Lower lobe of right lung (tissue), 2 donors: ENCODE measurements at regions not wholly inside any gene's neighbourhood (a gene's known extent, or its start where the extent isn't known, plus 50 kb on each side); places are given as distances from the start of the nearest gene placed in this dataset.
"Not testable (repeated sequence)": the region's sequence is repeated elsewhere in the genome, so short reads cannot be mapped to it uniquely, and the experiment has no call there.

Source experiments
- ATAC-seq, 2 donors: fragments of 200-7000 bp; cut with Tn5 transposase; one replicate each; pipeline ENCODE4 v1.9.1; 2020 to 2022; ENCODE audit warnings: mild to moderate bottlenecking in 2 of 2, moderate library complexity in 2 of 2
- DNase-seq: peaks from one replicate; pipeline ENCODE4 v3.0.0-alpha.2; 2020
- H3K27ac ChIP-seq: fragments of 200-600 bp; one replicate; pipeline ENCODE4 v1.8.0; 2022
- H3K27me3 ChIP-seq: fragments of 200-600 bp; one replicate; pipeline ENCODE4 v1.8.0; 2022; ENCODE audit warnings: low read depth
- H3K36me3 ChIP-seq: fragments of 200-600 bp; one replicate; pipeline ENCODE4 v1.8.0; 2022; ENCODE audit warnings: mild to moderate bottlenecking
- H3K4me1 ChIP-seq: fragments of 200-600 bp; one replicate; pipeline ENCODE4 v1.8.0; 2022
- H3K4me3 ChIP-seq: fragments of 200-600 bp; one replicate; pipeline ENCODE4 v1.8.0; 2022; ENCODE audit warnings: mild to moderate bottlenecking
- H3K9me3 ChIP-seq: fragments of 200-600 bp; one replicate; pipeline ENCODE4 v1.8.0; 2022
- intact Hi-C: fragments of 100-400 bp; cut with DNase I; formaldehyde crosslinking; loops from one replicate; pipeline ENCODE4 v1.11.0; 2022
- TF ChIP-seq, protein P1 (sequence below): fragments of 200-600 bp; IDR thresholded peaks from one replicate; pipeline ENCODE4 v1.8.0; 2022; ENCODE audit warnings: antibody characterized with exemption, mild to moderate bottlenecking
- donor health status: DM: no; HTN: yes; CAD: no; lungs with severe emphysema.

DNA sequence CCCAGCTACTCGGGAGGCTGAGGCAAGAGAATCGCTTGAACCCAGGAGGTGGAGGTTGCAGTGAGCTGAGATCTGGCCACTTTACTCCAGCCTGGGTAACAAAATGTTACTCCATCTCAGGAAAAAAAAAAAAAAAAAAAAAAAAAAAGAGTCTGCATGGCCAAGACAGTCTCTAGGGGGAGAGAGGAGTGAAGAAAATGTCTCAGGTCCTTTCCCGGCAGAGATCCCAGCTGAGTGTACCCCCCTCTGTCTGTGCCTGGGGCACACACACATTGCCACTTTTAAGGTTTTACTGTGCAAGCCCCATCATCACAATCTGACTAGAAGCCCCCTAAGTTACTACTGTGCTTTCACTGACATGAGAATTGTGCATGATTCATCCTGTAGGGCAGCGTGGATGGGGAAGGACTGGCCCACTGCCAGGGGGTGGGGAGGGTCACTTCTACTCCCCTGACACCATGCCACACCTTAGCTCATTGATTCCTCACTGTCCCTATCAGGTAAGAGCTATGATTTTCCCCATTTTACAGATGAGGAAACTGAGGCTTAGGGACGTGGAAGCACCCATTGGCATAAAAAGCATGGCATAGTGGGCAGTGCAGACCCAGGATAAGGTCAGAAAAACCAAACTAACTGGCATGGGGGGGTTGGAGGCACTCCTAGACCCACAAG lies 102.3 kb upstream of the LARP1 start:
- H3K4me3 ChIP-seq = no peak overlapping the region
- H3K4me1 ChIP-seq = peaks cover 28% of the 10 kb centered on the region
- intact Hi-C loops = loop anchor here (10.0 kb wide), 1 partner anchor 162 kb away; no protein-coding TSS in a partner anchor
- DNase-seq (no peak), ATAC-seq (no peak)
- H3K27ac ChIP-seq = no peak overlapping the region
- TF ChIP-seq, protein P1, sequence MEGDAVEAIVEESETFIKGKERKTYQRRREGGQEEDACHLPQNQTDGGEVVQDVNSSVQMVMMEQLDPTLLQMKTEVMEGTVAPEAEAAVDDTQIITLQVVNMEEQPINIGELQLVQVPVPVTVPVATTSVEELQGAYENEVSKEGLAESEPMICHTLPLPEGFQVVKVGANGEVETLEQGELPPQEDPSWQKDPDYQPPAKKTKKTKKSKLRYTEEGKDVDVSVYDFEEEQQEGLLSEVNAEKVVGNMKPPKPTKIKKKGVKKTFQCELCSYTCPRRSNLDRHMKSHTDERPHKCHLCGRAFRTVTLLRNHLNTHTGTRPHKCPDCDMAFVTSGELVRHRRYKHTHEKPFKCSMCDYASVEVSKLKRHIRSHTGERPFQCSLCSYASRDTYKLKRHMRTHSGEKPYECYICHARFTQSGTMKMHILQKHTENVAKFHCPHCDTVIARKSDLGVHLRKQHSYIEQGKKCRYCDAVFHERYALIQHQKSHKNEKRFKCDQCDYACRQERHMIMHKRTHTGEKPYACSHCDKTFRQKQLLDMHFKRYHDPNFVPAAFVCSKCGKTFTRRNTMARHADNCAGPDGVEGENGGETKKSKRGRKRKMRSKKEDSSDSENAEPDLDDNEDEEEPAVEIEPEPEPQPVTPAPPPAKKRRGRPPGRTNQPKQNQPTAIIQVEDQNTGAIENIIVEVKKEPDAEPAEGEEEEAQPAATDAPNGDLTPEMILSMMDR = no peak
- H3K27me3 ChIP-seq = no peaks in the 10 kb centered on the region
- H3K9me3 ChIP-seq = no peaks in the 10 kb centered on the region
- H3K36me3 ChIP-seq = no peaks in the 10 kb centered on the region

- H3K4me1 ChIP-seq = peaks cover 37% of the 10 kb centered on the region
- ATAC-seq, H3K27me3 ChIP-seq, H3K4me3 ChIP-seq, H3K36me3 ChIP-seq, DNase-seq, H3K9me3 ChIP-seq, H3K27ac ChIP-seq: not testable (repeated sequence)
- intact Hi-C loops = loop anchor here (10.0 kb wide), 1 partner anchor 163 kb away; no protein-coding TSS in a partner anchor
These were observed 103.4 kb upstream of the LARP1 start for GRCh38 chr5:154651795-154652194.

DNA sequence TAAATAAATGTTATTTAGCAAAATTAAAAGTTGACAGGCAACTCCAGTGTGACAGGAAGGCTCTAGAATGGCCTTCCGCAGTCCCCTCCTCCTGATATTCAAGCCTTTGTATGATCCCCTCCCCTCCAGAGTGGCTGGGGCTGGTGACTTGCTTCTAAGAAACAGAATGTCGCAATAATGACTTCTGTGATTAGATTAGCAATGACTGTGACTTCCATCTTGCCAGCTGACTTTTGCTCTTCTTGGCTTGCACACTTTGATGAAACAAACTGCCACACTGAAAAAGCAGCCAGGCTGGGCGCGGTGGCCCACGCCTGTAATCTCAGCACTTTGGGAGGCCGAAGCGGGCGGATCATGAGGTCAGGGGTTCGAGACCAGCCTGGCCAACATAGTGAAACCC lies 106.5 kb upstream of the LARP1 start:
- TF ChIP-seq, protein P1 = no peak
- peak; percentile 56 for DNase-seq
- Histone ChIP-seq H3K4me3 (no peak overlapping the region), H3K9me3 (no peaks in the 10 kb centered on the region), H3K27ac (no peak overlapping the region), H3K36me3 (no peaks in the 10 kb centered on the region), H3K27me3 (no peaks in the 10 kb centered on the region), H3K4me1 (peaks cover 19% of the 10 kb centered on the region)
- peak; percentile 31 to 49 for ATAC-seq
- intact Hi-C loops = no loop called here

DNA sequence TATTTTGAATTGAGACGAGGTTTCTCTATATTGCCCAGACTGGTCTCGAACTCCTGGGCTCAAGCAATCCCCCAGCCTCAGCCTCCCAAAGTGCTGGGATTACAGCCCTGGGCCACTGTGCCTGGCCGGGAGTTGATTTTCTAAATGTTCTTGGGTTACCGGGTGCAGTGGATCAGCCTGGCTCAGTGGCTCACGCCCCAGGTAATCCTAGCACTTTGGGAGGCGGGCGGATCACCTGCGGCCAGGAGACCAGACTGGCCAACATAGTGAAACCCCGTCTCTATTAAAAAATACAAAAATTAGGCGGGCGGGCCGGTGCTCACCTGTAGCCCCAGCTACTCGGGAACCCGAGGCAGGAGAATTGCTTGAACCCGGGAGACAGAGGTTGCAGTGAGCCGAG lies 106.9 kb upstream of the LARP1 start:
- Histone ChIP-seq H3K27me3 (no peaks in the 10 kb centered on the region), H3K36me3 (no peaks in the 10 kb centered on the region), H3K4me3 (no peak overlapping the region), H3K27ac (no peak overlapping the region), H3K4me1 (peaks cover 18% of the 10 kb centered on the region), H3K9me3 (no peaks in the 10 kb centered on the region)
- no peak for DNase-seq
- TF ChIP-seq, protein P1 = no peak
- intact Hi-C loops = no loop called here
- ATAC-seq = no peak

GRCh38 chr5:154647761-154648145 lies 107.4 kb upstream of the LARP1 start:
- peak overlapping the region; percentile 41 for H3K4me3 ChIP-seq
- ATAC-seq (peak; percentile 41 to 55), DNase-seq (no peak)
- no peak overlapping the region for H3K27ac ChIP-seq
- intact Hi-C loops = no loop called here
- peaks cover 18% of the 10 kb centered on the region for H3K4me1 ChIP-seq
- TF ChIP-seq, protein P1 = no peak
- no peaks in the 10 kb centered on the region for H3K27me3 ChIP-seq
- no peaks in the 10 kb centered on the region for H3K36me3 ChIP-seq
- H3K9me3 ChIP-seq = no peaks in the 10 kb centered on the region

- Histone ChIP-seq H3K4me1 (peaks cover 18% of the 10 kb centered on the region), H3K27me3 (no peaks in the 10 kb centered on the region), H3K9me3 (no peaks in the 10 kb centered on the region), H3K4me3 (peak overlapping the region; percentile 41), H3K36me3 (no peaks in the 10 kb centered on the region), H3K27ac (no peak overlapping the region)
- intact Hi-C loops = no loop called here
- DNase-seq (peak; percentile 77), ATAC-seq (peak; percentile 85 to 89)
- TF ChIP-seq, protein P1 = no peak
These were observed 107.9 kb upstream of the LARP1 start for GRCh38 chr5:154647114-154647760.
